ENCODE measurements at regions not wholly inside any gene's neighbourhood (a gene's known extent, or its start where the extent isn't known, plus 50 kb on each side); places are given as distances from the start of the nearest gene placed in this dataset.

DNA sequence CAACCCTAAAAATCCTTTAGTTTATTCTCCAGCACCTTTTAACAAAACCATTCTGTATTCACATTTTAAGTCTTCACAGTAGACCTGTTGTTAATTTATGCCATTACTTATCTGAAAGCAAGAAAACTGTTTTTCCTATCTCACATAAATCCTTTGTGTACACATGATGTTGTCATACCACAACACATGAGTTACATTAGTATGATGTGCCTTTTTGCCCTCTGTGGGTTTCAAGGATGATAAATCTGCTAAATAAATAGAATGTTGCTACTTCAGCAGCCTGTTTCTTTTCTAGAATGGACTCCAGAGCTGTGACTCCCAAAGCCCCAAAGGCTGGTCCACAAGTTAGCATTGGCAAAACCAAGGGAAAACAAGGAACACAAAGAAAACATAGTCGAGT is 151.6 kb downstream of the SERPINI1 start:
- no peak for DNase-seq
- no peaks in the 10 kb centered on the region for H3K27me3 ChIP-seq
- no peak overlapping the region for H3K4me3 ChIP-seq (replicated peaks in 1 of 3)
- no peak for TF ChIP-seq POLR2A (IDR thresholded peaks at IDR 0.05)
- TF ChIP-seq, protein P1, sequence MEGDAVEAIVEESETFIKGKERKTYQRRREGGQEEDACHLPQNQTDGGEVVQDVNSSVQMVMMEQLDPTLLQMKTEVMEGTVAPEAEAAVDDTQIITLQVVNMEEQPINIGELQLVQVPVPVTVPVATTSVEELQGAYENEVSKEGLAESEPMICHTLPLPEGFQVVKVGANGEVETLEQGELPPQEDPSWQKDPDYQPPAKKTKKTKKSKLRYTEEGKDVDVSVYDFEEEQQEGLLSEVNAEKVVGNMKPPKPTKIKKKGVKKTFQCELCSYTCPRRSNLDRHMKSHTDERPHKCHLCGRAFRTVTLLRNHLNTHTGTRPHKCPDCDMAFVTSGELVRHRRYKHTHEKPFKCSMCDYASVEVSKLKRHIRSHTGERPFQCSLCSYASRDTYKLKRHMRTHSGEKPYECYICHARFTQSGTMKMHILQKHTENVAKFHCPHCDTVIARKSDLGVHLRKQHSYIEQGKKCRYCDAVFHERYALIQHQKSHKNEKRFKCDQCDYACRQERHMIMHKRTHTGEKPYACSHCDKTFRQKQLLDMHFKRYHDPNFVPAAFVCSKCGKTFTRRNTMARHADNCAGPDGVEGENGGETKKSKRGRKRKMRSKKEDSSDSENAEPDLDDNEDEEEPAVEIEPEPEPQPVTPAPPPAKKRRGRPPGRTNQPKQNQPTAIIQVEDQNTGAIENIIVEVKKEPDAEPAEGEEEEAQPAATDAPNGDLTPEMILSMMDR (IDR thresholded peaks at IDR 0.05), result no peak
- no peaks in the 10 kb centered on the region for H3K4me1 ChIP-seq
- WGBS, 2 donors, result 52 to 64% methylated on average over 1 of the region's 1 CpG
- intact Hi-C loops (cut with DNase I), result no loop called here
- no peak overlapping the region for H3K27ac ChIP-seq
- no peaks in the 10 kb centered on the region for H3K9me3 ChIP-seq
- H3K36me3 ChIP-seq, result no peaks in the 10 kb centered on the region

DNA sequence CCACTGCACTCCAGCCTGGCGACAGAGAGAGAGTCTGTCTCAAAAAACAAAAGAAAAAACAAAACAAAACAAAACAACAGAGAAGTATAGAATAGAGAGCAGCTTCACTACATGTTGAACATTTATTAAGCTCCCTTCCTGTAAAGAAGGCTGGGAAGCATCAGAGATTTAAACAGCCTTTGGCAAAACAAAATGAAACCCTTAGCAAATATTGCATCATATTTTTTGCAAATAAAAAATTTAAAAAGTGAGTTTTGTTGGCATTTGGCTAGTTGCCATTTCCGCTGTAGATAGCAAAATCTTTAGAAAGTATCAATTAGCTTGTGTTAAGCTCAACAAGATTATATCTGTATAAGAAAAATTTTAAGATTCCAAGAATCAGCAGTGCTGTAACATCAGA is 151.2 kb downstream of the SERPINI1 start:
- intact Hi-C loops (cut with DNase I), result no loop called here
- WGBS, 2 donors, result 84 to 86% methylated on average over 2 of the region's 2 CpGs

DNA sequence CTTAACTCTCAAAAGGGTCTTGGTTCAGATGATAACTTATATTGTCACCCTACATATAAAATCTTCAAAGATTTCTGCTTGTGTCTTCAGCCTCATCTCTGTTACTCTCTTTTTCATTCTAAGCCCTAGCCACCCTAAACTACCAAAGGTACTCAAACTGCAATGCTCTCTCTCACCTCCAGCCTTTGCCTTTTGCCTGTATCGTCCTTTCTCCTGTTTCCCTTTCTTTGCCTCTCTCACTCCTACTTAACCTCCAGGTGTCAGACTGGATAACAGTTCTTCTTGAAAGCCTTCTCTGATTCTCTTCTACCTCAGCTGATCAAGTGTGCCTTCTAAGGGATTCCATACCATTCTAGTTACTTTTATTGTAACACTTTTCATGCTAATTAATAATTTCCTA is 149.8 kb downstream of the SERPINI1 start:
- no peak overlapping the region for H3K4me3 ChIP-seq (replicated peaks in 1 of 3)
- no peak for DNase-seq
- intact Hi-C loops (cut with DNase I), result no loop called here
- H3K4me1 ChIP-seq, result no peaks in the 10 kb centered on the region
- no peak overlapping the region for H3K27ac ChIP-seq
- no peaks in the 10 kb centered on the region for H3K9me3 ChIP-seq
- TF ChIP-seq, protein P1 (IDR thresholded peaks at IDR 0.05), result no peak
- no peak for TF ChIP-seq POLR2A (IDR thresholded peaks at IDR 0.05)
- 70 to 82% methylated on average over 1 of the region's 1 CpG for WGBS, 2 donors
- no peaks in the 10 kb centered on the region for H3K27me3 ChIP-seq
- H3K36me3 ChIP-seq, result no peaks in the 10 kb centered on the region

More for the DNA sequence above, 151.2 kb downstream of the SERPINI1 start:
- DNase-seq, result no peak
- Histone ChIP-seq H3K27ac (no peak overlapping the region), H3K9me3 (no peaks in the 10 kb centered on the region), H3K4me3 (replicated peaks in 1 of 3) (no peak overlapping the region), H3K27me3 (no peaks in the 10 kb centered on the region), H3K4me1 (no peaks in the 10 kb centered on the region), H3K36me3 (no peaks in the 10 kb centered on the region)
- TF ChIP-seq, protein P1 (IDR thresholded peaks at IDR 0.05), result no peak
- no peak for TF ChIP-seq POLR2A (IDR thresholded peaks at IDR 0.05)

DNA sequence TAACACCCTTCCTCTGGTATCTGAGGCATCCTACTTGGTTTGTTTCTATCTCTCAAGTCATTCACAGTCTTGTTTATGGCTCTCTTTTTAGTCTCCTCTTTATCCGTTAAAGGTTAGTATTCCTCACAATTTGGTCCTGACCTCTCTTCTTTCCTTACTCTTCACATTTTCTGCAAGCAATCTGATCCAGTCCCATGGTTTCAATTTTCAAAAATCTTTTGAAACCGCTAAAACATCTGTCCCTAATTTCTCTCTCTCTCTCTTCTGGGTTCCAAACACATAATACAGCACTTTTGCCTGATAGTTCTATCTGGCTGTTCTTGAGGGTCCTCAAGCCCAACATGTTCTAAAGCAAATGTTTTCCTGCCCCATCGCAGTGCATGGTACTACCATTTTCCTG is 149.0 kb downstream of the SERPINI1 start:
- Histone ChIP-seq H3K9me3 (no peaks in the 10 kb centered on the region), H3K36me3 (no peaks in the 10 kb centered on the region), H3K4me1 (no peaks in the 10 kb centered on the region), H3K4me3 (replicated peaks in 1 of 3) (no peak overlapping the region), H3K27me3 (no peaks in the 10 kb centered on the region), H3K27ac (no peak overlapping the region)
- TF ChIP-seq, protein P1 (IDR thresholded peaks at IDR 0.05), result no peak
- TF ChIP-seq POLR2A (IDR thresholded peaks at IDR 0.05), result no peak
- 83 to 88% methylated on average over 3 of the region's 3 CpGs for WGBS, 2 donors
- intact Hi-C loops (cut with DNase I), result no loop called here
- no peak for DNase-seq

DNA sequence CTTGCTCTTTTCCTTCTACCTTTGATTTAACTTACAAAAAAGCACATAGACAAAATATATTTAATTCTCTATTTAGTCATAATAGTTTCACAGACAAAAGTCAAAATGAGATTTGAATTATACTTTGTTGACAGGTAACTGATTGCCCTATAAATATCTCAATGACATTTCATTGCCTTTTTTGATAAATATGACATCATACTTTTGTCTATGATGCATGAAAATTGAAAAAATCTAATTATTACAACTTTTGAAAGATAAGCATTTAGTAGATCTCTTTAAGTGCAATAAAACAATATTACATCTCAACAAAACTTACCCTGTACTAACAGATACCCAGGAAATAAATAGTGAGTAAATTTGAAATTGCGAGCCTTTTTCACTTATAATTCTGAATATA is 147.9 kb downstream of the SERPINI1 start:
- intact Hi-C loops (cut with DNase I), result no loop called here
- Histone ChIP-seq H3K4me3 (replicated peaks in 1 of 3) (no peak overlapping the region), H3K9me3 (no peaks in the 10 kb centered on the region), H3K36me3 (no peaks in the 10 kb centered on the region), H3K27me3 (no peaks in the 10 kb centered on the region), H3K4me1 (no peaks in the 10 kb centered on the region), H3K27ac (no peak overlapping the region)
- whole genome bisulfite sequencing, 2 donors, result 95 to 97% methylated on average over 1 of the region's 1 CpG
- no peak for DNase-seq
- TF ChIP-seq POLR2A (IDR thresholded peaks at IDR 0.05), result no peak
- TF ChIP-seq, protein P1 (IDR thresholded peaks at IDR 0.05), result no peak
